Neural progenitor cell (in vitro differentiated cells): ENCODE measurements at regions not wholly inside any gene's neighbourhood (a gene's known extent, or its start where the extent isn't known, plus 50 kb on each side); places are given as distances from the start of the nearest gene placed in this dataset.

Source experiments
- DNase-seq: peaks from one replicate; pipeline ENCODE4 v3.0.0-alpha.2; 2016; ENCODE audit warnings: low spot score
- H2AFZ ChIP-seq: fragments of 200-600 bp; sonication (generic); replicated peaks from 2 replicates; pipeline ENCODE4 v1.6.1; 2016; ENCODE audit warnings: antibody characterized with exemption
- H3F3A ChIP-seq: fragments of 200-600 bp; sonication (generic); 2 replicates; pipeline ENCODE4 v1.6.1; 2016; ENCODE audit warnings: antibody characterized with exemption, low read depth
- H3K27ac ChIP-seq: fragments of 200-600 bp; sonication (generic); 2 replicates; pipeline ENCODE4 v1.5.1; 2016; ENCODE audit warnings: mild to moderate bottlenecking
- H3K27me3 ChIP-seq: fragments of 200-600 bp; sonication (generic); 2 replicates; pipeline ENCODE4 v1.6.1; 2016; ENCODE audit warnings: mild to moderate bottlenecking, moderate library complexity
- H3K36me3 ChIP-seq: fragments of 200-600 bp; sonication (generic); 2 replicates; pipeline ENCODE4 v1.5.1; 2016
- H3K4me1 ChIP-seq: fragments of 200-600 bp; sonication (generic); 2 replicates; pipeline ENCODE4 v1.6.1; 2016; ENCODE audit warnings: mixed run types
- H3K4me2 ChIP-seq: fragments of 200-600 bp; sonication (generic); 2 replicates; pipeline ENCODE4 v1.6.1; 2016
- H3K4me3 ChIP-seq: fragments of 200-600 bp; sonication (generic); 2 replicates; pipeline ENCODE4 v1.5.1; 2016
- H3K79me2 ChIP-seq: fragments of 200-600 bp; sonication (generic); 2 replicates; pipeline ENCODE4 v1.6.1; 2016; ENCODE audit warnings: low read depth
- H3K9ac ChIP-seq: fragments of 200-600 bp; sonication (generic); 2 replicates; pipeline ENCODE4 v1.6.1; 2016
- H3K9me3 ChIP-seq: fragments of 200-600 bp; sonication (generic); 2 replicates; pipeline ENCODE4 v1.5.1; 2016; ENCODE audit warnings: low read depth
- H4K20me1 ChIP-seq: fragments of 200-600 bp; sonication (generic); 2 replicates; pipeline ENCODE4 v1.6.1; 2016; ENCODE audit warnings: low read depth
- H3K27ac Mint-ChIP-seq: 3 replicates; pipeline ENCODE4 v1.8.0; 2021; ENCODE audit warnings: mixed read lengths
- H3K27me3 Mint-ChIP-seq: 2 replicates; pipeline ENCODE4 v1.8.0; 2022; ENCODE audit warnings: low read depth, mild to moderate bottlenecking, inconsistent platforms, moderate library complexity, mixed read lengths; ENCODE audit not compliant: insufficient read depth
- H3K36me3 Mint-ChIP-seq: 3 replicates; pipeline ENCODE4 v1.8.0; 2021; ENCODE audit warnings: mixed read lengths
- H3K4me1 Mint-ChIP-seq: 3 replicates; pipeline ENCODE4 v1.8.0; 2021; ENCODE audit warnings: mixed read lengths
- H3K4me3 Mint-ChIP-seq: 3 replicates; pipeline ENCODE4 v1.8.0; 2021; ENCODE audit warnings: mild to moderate bottlenecking, moderate library complexity, mixed read lengths
- H3K9me3 Mint-ChIP-seq: 3 replicates; pipeline ENCODE4 v1.8.0; 2020; ENCODE audit warnings: mixed read lengths
- CTCF ChIP-seq: fragments of 200-600 bp; sonication (generic); IDR thresholded peaks from 2 replicates; pipeline ENCODE4 v1.5.1; 2017; ENCODE audit warnings: antibody characterized with exemption, mild to moderate bottlenecking
- EZH2 ChIP-seq: fragments of 200-600 bp; sonication (generic); IDR thresholded peaks from 2 replicates; pipeline ENCODE4 v1.6.1; 2017; ENCODE audit warnings: antibody characterized with exemption, mild to moderate bottlenecking, moderate library complexity
- EZH2phosphoT487 ChIP-seq: fragments of 200-600 bp; sonication (generic); IDR thresholded peaks from 2 replicates; pipeline ENCODE4 v1.6.1; 2017; ENCODE audit warnings: antibody characterized with exemption

GRCh38 chr5:33160871-33161270 lies 279.9 kb upstream of the TARS1 start:
- TF ChIP-seq CTCF (no peak), EZH2 (no peak), EZH2phosphoT487 (no peak)
- H2AFZ ChIP-seq = no peak overlapping the region
- H3K27me3 ChIP-seq = no peaks in the 10 kb centered on the region
- no peak for DNase-seq
- H3K9me3 ChIP-seq = no peaks in the 10 kb centered on the region
- H3K4me2 ChIP-seq = no peak overlapping the region
- peaks cover 2% of the 10 kb centered on the region for H3K9me3 Mint-ChIP-seq
- no peak overlapping the region for H3K27ac ChIP-seq
- no peaks in the 10 kb centered on the region for H3K36me3 ChIP-seq
- no peak overlapping the region for H3K4me3 ChIP-seq
- peaks cover 2% of the 10 kb centered on the region for H3K27me3 Mint-ChIP-seq
- H3K79me2 ChIP-seq = no peaks in the 10 kb centered on the region
- H3K36me3 Mint-ChIP-seq = no peaks in the 10 kb centered on the region
- H3K27ac Mint-ChIP-seq = no peak overlapping the region
- H3K4me3 Mint-ChIP-seq = no peak overlapping the region
- H3F3A ChIP-seq = no peaks in the 10 kb centered on the region
- no peaks in the 10 kb centered on the region for H3K4me1 ChIP-seq
- H4K20me1 ChIP-seq = no peaks in the 10 kb centered on the region
- no peaks in the 10 kb centered on the region for H3K4me1 Mint-ChIP-seq
- no peak overlapping the region for H3K9ac ChIP-seq

- Histone ChIP-seq H2AFZ (no peak overlapping the region), H3K27ac (no peak overlapping the region), H3K4me2 (no peak overlapping the region), H3K4me3 (no peak overlapping the region), H3K79me2 (no peaks in the 10 kb centered on the region), H3K4me1 (no peaks in the 10 kb centered on the region), H3F3A (no peaks in the 10 kb centered on the region), H3K36me3 (no peaks in the 10 kb centered on the region), H3K9ac (no peak overlapping the region), H3K9me3 (no peaks in the 10 kb centered on the region), H4K20me1 (no peaks in the 10 kb centered on the region), H3K27me3 (no peaks in the 10 kb centered on the region)
- TF ChIP-seq EZH2phosphoT487 (no peak), EZH2 (no peak), CTCF (no peak)
- H3K27ac Mint-ChIP-seq = no peak overlapping the region
- DNase-seq = no peak
- H3K27me3 Mint-ChIP-seq = peaks cover 2% of the 10 kb centered on the region
- peaks cover 3% of the 10 kb centered on the region for H3K9me3 Mint-ChIP-seq
- no peaks in the 10 kb centered on the region for H3K4me1 Mint-ChIP-seq
- no peak overlapping the region for H3K4me3 Mint-ChIP-seq
- no peaks in the 10 kb centered on the region for H3K36me3 Mint-ChIP-seq
Observed at GRCh38 chr5:33161421-33161820, 279.3 kb upstream of the TARS1 start.

GRCh38 chr5:33162057-33162456 lies 278.7 kb upstream of the TARS1 start:
- peaks cover 3% of the 10 kb centered on the region for H3K9me3 Mint-ChIP-seq
- Histone ChIP-seq H3F3A (no peaks in the 10 kb centered on the region), H3K9me3 (no peaks in the 10 kb centered on the region), H4K20me1 (no peaks in the 10 kb centered on the region), H3K79me2 (no peaks in the 10 kb centered on the region), H3K4me1 (no peaks in the 10 kb centered on the region), H3K9ac (no peak overlapping the region), H3K27ac (no peak overlapping the region), H3K27me3 (no peaks in the 10 kb centered on the region), H3K4me3 (no peak overlapping the region), H3K4me2 (no peak overlapping the region), H3K36me3 (no peaks in the 10 kb centered on the region), H2AFZ (no peak overlapping the region)
- no peak for DNase-seq
- no peak overlapping the region for H3K4me3 Mint-ChIP-seq
- no peak overlapping the region for H3K27ac Mint-ChIP-seq
- peaks cover 2% of the 10 kb centered on the region for H3K27me3 Mint-ChIP-seq
- no peaks in the 10 kb centered on the region for H3K36me3 Mint-ChIP-seq
- H3K4me1 Mint-ChIP-seq = no peaks in the 10 kb centered on the region
- TF ChIP-seq EZH2 = no peak
- no peak for TF ChIP-seq EZH2phosphoT487
- no peak for TF ChIP-seq CTCF
